ENCODE measurements at regions not wholly inside any gene's neighbourhood (a gene's known extent, or its start where the extent isn't known, plus 50 kb on each side); places are given as distances from the start of the nearest gene placed in this dataset.

DNA sequence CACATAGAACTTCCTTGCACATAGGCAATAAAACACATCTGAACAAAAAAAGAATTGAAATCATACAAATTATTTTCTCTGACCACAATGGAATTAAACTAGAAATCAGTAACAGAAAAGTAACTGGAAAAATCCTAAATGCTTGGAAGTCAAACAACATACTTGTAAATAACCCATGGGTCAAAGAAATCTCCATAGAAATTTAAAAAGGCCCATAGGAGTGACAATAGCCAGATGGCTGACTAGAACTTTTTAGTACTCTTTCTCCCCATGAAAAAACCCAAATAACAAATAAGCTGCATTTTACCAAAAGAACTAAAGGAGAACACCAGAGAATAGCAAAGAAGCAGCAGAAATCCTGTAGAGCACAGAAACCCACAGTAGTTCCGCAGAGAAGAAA is 139.2 kb upstream of the COL3A1 start:
- intact Hi-C loops (cut with micrococcal nuclease; ENCODE audit: unreplicated experiment), result no loop called here
- ChIA-PET CTCF (no interaction called here), POLR2A (ENCODE audit: low non-redundant PET) (no interaction called here)
- Histone ChIP-seq H3K27me3 (replicated peaks; ENCODE audit: insufficient read depth, low read depth, low read length, poor library complexity) (no peaks in the 10 kb centered on the region), H3K9me3 (ENCODE audit: low read depth, low read length, poor library complexity, severe bottlenecking) (peaks cover 13% of the 10 kb centered on the region), H3K36me3 (ENCODE audit: insufficient read depth, low read length, poor library complexity, severe bottlenecking) (no peaks in the 10 kb centered on the region), H3K4me1 (ENCODE audit: insufficient read depth, low read length, poor library complexity, severe bottlenecking) (no peaks in the 10 kb centered on the region), H3K4me3 (ENCODE audit: low read depth, low read length, poor library complexity, severe bottlenecking) (no peak overlapping the region), H3K27ac (ENCODE audit: low read depth, low read length, poor library complexity, severe bottlenecking) (no peak overlapping the region)
- no TSS peak for BruUV-seq (replicated peaks)
- no peak for DNase-seq (ENCODE audit: low spot score)
- TF ChIP-seq EZH2 (IDR thresholded peaks at IDR 0.05; ENCODE audit: borderline replicate concordance, low read depth, low read length, poor library complexity, severe bottlenecking), result no peak
- TF ChIP-seq, protein P1, sequence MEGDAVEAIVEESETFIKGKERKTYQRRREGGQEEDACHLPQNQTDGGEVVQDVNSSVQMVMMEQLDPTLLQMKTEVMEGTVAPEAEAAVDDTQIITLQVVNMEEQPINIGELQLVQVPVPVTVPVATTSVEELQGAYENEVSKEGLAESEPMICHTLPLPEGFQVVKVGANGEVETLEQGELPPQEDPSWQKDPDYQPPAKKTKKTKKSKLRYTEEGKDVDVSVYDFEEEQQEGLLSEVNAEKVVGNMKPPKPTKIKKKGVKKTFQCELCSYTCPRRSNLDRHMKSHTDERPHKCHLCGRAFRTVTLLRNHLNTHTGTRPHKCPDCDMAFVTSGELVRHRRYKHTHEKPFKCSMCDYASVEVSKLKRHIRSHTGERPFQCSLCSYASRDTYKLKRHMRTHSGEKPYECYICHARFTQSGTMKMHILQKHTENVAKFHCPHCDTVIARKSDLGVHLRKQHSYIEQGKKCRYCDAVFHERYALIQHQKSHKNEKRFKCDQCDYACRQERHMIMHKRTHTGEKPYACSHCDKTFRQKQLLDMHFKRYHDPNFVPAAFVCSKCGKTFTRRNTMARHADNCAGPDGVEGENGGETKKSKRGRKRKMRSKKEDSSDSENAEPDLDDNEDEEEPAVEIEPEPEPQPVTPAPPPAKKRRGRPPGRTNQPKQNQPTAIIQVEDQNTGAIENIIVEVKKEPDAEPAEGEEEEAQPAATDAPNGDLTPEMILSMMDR (conservative IDR thresholded peaks at IDR 0.05; ENCODE audit: low read depth, low read length), result no peak

- Histone ChIP-seq H3K36me3 (ENCODE audit: insufficient read depth, low read length, poor library complexity, severe bottlenecking) (no peaks in the 10 kb centered on the region), H3K27me3 (replicated peaks; ENCODE audit: insufficient read depth, low read depth, low read length, poor library complexity) (no peaks in the 10 kb centered on the region), H3K4me1 (ENCODE audit: insufficient read depth, low read length, poor library complexity, severe bottlenecking) (no peaks in the 10 kb centered on the region), H3K27ac (ENCODE audit: low read depth, low read length, poor library complexity, severe bottlenecking) (no peak overlapping the region), H3K4me3 (ENCODE audit: low read depth, low read length, poor library complexity, severe bottlenecking) (no peak overlapping the region), H3K9me3 (ENCODE audit: low read depth, low read length, poor library complexity, severe bottlenecking) (peaks cover 13% of the 10 kb centered on the region)
- TF ChIP-seq, protein P1 (conservative IDR thresholded peaks at IDR 0.05; ENCODE audit: low read depth, low read length), result no peak
- no peak for TF ChIP-seq EZH2 (IDR thresholded peaks at IDR 0.05; ENCODE audit: borderline replicate concordance, low read depth, low read length, poor library complexity, severe bottlenecking)
- BruUV-seq (replicated peaks), result no TSS peak
- POLR2A ChIA-PET (ENCODE audit: low non-redundant PET), result no interaction called here
- no peak for DNase-seq (ENCODE audit: low spot score)
- intact Hi-C loops (cut with micrococcal nuclease; ENCODE audit: unreplicated experiment), result no loop called here
- CTCF ChIA-PET, result no interaction called here
Measured at GRCh38 chr2:188835821-188836220, 138.4 kb upstream of the COL3A1 start.

GRCh38 chr2:188845692-188846091 is 128.5 kb upstream of the COL3A1 start:
- TF ChIP-seq, protein P1 (conservative IDR thresholded peaks at IDR 0.05; ENCODE audit: low read depth, low read length), result no peak
- no peak for TF ChIP-seq EZH2 (IDR thresholded peaks at IDR 0.05; ENCODE audit: borderline replicate concordance, low read depth, low read length, poor library complexity, severe bottlenecking)
- POLR2A ChIA-PET (ENCODE audit: low non-redundant PET), result no interaction called here
- DNase-seq (ENCODE audit: low spot score), result no peak
- intact Hi-C loops (cut with micrococcal nuclease; ENCODE audit: unreplicated experiment), result no loop called here
- H3K27ac ChIP-seq (ENCODE audit: low read depth, low read length, poor library complexity, severe bottlenecking), result no peak overlapping the region
- H3K4me1 ChIP-seq (ENCODE audit: insufficient read depth, low read length, poor library complexity, severe bottlenecking), result peaks cover 19% of the 10 kb centered on the region
- BruUV-seq (replicated peaks), result no TSS peak
- no peaks in the 10 kb centered on the region for H3K9me3 ChIP-seq (ENCODE audit: low read depth, low read length, poor library complexity, severe bottlenecking)
- no peak overlapping the region for H3K4me3 ChIP-seq (ENCODE audit: low read depth, low read length, poor library complexity, severe bottlenecking)
- no peaks in the 10 kb centered on the region for H3K27me3 ChIP-seq (replicated peaks; ENCODE audit: insufficient read depth, low read depth, low read length, poor library complexity)
- no peaks in the 10 kb centered on the region for H3K36me3 ChIP-seq (ENCODE audit: insufficient read depth, low read length, poor library complexity, severe bottlenecking)
- CTCF ChIA-PET, result no interaction called here

All from A673 (cell line).